ENCODE measurements at regions not wholly inside any gene's neighbourhood (a gene's known extent, or its start where the extent isn't known, plus 50 kb on each side); places are given as distances from the start of the nearest gene placed in this dataset.

DNA sequence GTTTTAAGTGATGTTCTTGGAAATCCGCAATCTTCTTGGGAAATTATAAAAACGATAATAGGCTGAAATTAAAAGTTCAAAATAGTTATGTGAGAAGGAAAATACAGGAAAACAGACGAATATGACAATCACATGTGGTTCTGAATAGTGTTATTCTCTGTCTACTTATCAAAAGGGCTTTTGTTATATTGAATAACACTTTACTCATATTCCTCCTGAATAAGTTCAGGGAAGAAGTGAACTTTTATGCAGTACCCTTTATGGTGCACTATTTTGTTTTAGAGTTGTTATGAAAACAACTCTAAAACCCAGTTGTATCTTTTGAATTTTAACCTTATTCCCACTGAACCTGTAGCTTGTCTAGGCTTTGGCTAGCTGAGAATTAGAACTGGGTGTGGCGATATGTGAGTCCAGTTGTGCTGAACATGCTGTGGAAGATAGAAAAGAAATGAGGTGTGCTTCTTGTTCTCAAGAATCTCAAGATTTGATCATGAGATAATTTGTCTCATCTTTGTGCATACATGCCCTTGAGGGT is 384.4 kb downstream of the LMO7 start:
- 87 to 90% methylated on average over 4 of the region's 4 CpGs for WGBS, 2 donors
- Histone ChIP-seq H3K4me3 (no peak overlapping the region), H3K4me1 (no peaks in the 10 kb centered on the region), H3K27ac (no peak overlapping the region), H3K36me3 (no peaks in the 10 kb centered on the region), H3K27me3 (no peaks in the 10 kb centered on the region), H3K9me3 (no peaks in the 10 kb centered on the region)
- TF ChIP-seq, protein P1, sequence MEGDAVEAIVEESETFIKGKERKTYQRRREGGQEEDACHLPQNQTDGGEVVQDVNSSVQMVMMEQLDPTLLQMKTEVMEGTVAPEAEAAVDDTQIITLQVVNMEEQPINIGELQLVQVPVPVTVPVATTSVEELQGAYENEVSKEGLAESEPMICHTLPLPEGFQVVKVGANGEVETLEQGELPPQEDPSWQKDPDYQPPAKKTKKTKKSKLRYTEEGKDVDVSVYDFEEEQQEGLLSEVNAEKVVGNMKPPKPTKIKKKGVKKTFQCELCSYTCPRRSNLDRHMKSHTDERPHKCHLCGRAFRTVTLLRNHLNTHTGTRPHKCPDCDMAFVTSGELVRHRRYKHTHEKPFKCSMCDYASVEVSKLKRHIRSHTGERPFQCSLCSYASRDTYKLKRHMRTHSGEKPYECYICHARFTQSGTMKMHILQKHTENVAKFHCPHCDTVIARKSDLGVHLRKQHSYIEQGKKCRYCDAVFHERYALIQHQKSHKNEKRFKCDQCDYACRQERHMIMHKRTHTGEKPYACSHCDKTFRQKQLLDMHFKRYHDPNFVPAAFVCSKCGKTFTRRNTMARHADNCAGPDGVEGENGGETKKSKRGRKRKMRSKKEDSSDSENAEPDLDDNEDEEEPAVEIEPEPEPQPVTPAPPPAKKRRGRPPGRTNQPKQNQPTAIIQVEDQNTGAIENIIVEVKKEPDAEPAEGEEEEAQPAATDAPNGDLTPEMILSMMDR (IDR thresholded peaks at IDR 0.05) = no peak
- TF ChIP-seq POLR2AphosphoS5 (IDR thresholded peaks at IDR 0.05) (no peak), POLR2A (IDR thresholded peaks at IDR 0.05) (no peak), EP300 (IDR thresholded peaks at IDR 0.05) (no peak)
- no peak for ATAC-seq (ENCODE audit: low FRiP score in 2 of 2)
- no peak for DNase-seq

DNA sequence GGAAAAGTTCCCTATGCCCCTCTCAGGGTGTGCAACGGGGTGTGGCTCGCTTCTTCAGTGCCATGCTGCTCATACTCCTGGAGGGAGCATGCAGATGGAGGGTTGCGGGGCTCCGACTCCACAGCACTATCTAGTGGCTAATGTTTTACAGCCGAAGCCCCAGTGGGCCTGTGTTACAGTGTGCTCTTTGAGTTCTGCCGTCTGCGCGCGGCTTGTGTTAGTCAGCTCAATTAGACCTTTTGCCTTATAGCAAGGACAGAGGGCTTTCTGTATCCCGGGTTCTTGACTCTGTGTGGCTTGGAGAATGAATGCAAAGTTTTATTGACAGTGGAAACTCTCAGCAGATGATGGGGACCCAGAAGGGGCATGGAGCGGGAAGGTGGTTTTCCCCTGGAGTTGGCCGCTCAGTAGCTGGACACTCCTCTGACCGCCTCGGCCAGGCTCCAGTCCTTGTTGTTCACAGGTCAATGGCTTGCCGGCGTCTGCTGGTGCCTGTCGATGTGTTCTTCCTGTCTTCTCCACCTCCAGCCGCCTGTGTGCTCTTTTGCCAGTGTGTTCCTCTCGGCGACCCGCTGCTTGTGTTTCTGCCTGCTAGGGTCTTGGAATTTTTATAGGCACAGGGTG is 383.4 kb downstream of the LMO7 start:
- Histone ChIP-seq H3K36me3 (no peaks in the 10 kb centered on the region), H3K27ac (no peak overlapping the region), H3K4me1 (peaks cover 0 to 2% (median under 1%) of the 10 kb centered on the region in 4 donors), H3K27me3 (no peaks in the 10 kb centered on the region), H3K4me3 (no peak overlapping the region), H3K9me3 (no peaks in the 10 kb centered on the region)
- TF ChIP-seq, protein P1 (IDR thresholded peaks at IDR 0.05) = no peak
- TF ChIP-seq POLR2AphosphoS5 (IDR thresholded peaks at IDR 0.05) (no peak), POLR2A (IDR thresholded peaks at IDR 0.05) (no peak), EP300 (IDR thresholded peaks at IDR 0.05) (no peak)
- WGBS, 2 donors = 87 to 91% methylated on average over 19 to 21 of the region's 21 CpGs
- DNase-seq (peak in 1 of 2 donors; percentile 4), ATAC-seq (ENCODE audit: low FRiP score in 2 of 2) (peak in 1 of 2 donors; percentile 62)

DNA sequence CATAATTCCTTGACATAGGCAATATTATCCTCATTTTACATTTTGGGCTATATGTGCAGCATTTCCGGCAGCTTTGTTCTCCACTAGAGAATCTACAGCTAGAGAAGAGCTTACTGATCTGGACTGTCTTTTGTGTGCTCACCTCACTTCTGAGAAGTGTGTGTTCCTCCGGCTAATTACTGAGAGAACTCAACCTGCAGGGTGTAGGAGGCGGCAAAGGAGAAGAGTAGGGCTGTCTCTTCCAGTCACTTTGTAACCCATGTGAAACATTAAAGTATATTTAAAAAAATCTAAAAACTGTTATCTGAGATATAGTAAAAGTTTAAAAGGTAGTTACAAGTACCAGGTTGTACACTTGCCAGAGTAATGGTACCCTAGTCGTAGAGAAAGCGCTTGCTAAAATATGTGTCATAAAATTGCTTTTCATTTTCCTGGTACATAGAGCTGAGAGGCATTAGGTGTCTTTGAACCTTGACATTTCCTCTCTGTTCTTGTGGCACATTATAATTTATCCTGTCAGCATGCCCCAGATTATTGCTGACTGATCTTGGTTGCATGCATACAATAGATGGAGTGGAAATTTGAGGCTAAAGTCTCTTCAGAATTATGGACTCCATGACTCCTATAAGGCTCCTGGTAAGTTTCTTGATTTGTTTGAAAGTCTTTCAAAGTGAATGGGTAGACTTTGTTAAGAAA is 381.9 kb downstream of the LMO7 start:
- Histone ChIP-seq H3K4me1 (peaks cover 6 to 8% (median 8%) of the 10 kb centered on the region in 4 donors), H3K4me3 (no peak overlapping the region), H3K27ac (no peak overlapping the region), H3K36me3 (no peaks in the 10 kb centered on the region), H3K27me3 (no peaks in the 10 kb centered on the region), H3K9me3 (no peaks in the 10 kb centered on the region)
- ATAC-seq (ENCODE audit: low FRiP score in 2 of 2) (no peak), DNase-seq (no peak)
- no peak for TF ChIP-seq POLR2A (IDR thresholded peaks at IDR 0.05)
- no peak for TF ChIP-seq POLR2AphosphoS5 (IDR thresholded peaks at IDR 0.05)
- TF ChIP-seq, protein P1 (IDR thresholded peaks at IDR 0.05) = no peak
- no peak for TF ChIP-seq EP300 (IDR thresholded peaks at IDR 0.05)
- 92 to 98% methylated on average over 5 of the region's 5 CpGs for WGBS, 2 donors

DNA sequence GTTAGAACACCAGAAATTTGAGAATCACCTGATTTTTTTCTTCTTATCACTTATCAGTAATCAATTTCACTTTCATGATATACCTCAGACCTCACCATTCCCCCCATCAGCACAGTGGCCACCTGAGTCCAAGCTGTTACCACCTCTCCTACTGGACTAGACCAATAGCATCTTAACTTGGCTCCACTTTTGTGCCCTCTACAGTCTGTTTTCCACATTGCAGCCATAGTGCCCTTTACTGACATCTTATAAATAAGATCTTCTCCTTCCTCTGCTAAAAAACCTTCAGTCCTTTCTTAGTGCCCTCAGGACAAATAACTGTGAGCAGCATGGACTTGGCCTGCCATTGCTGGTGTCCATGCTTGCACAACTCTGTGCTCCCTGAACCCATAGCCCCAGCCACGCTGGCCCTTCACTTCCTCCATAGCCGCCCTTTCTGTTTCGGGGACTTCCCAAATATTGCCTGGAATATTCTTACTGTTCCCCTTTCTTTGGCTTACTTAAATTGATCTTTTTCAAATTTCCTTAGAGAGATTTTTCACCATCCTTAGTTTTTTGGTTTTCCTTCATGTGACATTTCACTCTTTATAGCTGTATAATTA is 380.8 kb downstream of the LMO7 start:
- Histone ChIP-seq H3K4me3 (no peak overlapping the region), H3K27ac (no peak overlapping the region), H3K27me3 (no peaks in the 10 kb centered on the region), H3K4me1 (peaks cover 7 to 12% (median 9%) of the 10 kb centered on the region in 4 donors), H3K36me3 (no peaks in the 10 kb centered on the region), H3K9me3 (no peaks in the 10 kb centered on the region)
- ATAC-seq (ENCODE audit: low FRiP score in 2 of 2) (peak in 1 of 2 donors; percentile 37), DNase-seq (no peak)
- WGBS, 2 donors = 73 to 75% methylated on average over 3 of the region's 3 CpGs
- TF ChIP-seq, protein P1 (IDR thresholded peaks at IDR 0.05) = peak in 3 of 6 experiments; percentile 32 to 40 (median 32)
- TF ChIP-seq POLR2AphosphoS5 (IDR thresholded peaks at IDR 0.05) = no peak

Data from upper lobe of left lung (tissue), 6 donors.